ENCODE measurements at regions not wholly inside any gene's neighbourhood (a gene's known extent, or its start where the extent isn't known, plus 50 kb on each side); places are given as distances from the start of the nearest gene placed in this dataset.

DNA sequence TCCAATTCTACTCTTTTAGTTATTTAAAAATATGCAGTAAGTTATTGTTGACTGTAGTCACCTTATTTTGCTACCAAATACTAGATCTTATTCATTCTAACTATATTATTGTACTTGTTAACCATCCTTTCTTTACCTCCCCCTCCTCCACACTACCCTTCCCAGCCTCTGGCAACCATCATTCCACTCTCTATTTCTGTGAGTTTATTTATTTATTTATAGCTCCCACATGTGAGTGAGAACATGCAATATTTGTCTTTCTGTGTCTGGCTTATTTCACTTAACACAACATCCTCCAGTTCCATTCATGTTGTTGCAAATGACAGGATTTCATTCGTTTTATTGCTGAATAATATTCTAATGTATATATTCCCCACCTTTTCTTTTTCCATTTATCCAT lies 115.8 kb downstream of the TSEN15 start (continued):
- TF ChIP-seq, protein P1, sequence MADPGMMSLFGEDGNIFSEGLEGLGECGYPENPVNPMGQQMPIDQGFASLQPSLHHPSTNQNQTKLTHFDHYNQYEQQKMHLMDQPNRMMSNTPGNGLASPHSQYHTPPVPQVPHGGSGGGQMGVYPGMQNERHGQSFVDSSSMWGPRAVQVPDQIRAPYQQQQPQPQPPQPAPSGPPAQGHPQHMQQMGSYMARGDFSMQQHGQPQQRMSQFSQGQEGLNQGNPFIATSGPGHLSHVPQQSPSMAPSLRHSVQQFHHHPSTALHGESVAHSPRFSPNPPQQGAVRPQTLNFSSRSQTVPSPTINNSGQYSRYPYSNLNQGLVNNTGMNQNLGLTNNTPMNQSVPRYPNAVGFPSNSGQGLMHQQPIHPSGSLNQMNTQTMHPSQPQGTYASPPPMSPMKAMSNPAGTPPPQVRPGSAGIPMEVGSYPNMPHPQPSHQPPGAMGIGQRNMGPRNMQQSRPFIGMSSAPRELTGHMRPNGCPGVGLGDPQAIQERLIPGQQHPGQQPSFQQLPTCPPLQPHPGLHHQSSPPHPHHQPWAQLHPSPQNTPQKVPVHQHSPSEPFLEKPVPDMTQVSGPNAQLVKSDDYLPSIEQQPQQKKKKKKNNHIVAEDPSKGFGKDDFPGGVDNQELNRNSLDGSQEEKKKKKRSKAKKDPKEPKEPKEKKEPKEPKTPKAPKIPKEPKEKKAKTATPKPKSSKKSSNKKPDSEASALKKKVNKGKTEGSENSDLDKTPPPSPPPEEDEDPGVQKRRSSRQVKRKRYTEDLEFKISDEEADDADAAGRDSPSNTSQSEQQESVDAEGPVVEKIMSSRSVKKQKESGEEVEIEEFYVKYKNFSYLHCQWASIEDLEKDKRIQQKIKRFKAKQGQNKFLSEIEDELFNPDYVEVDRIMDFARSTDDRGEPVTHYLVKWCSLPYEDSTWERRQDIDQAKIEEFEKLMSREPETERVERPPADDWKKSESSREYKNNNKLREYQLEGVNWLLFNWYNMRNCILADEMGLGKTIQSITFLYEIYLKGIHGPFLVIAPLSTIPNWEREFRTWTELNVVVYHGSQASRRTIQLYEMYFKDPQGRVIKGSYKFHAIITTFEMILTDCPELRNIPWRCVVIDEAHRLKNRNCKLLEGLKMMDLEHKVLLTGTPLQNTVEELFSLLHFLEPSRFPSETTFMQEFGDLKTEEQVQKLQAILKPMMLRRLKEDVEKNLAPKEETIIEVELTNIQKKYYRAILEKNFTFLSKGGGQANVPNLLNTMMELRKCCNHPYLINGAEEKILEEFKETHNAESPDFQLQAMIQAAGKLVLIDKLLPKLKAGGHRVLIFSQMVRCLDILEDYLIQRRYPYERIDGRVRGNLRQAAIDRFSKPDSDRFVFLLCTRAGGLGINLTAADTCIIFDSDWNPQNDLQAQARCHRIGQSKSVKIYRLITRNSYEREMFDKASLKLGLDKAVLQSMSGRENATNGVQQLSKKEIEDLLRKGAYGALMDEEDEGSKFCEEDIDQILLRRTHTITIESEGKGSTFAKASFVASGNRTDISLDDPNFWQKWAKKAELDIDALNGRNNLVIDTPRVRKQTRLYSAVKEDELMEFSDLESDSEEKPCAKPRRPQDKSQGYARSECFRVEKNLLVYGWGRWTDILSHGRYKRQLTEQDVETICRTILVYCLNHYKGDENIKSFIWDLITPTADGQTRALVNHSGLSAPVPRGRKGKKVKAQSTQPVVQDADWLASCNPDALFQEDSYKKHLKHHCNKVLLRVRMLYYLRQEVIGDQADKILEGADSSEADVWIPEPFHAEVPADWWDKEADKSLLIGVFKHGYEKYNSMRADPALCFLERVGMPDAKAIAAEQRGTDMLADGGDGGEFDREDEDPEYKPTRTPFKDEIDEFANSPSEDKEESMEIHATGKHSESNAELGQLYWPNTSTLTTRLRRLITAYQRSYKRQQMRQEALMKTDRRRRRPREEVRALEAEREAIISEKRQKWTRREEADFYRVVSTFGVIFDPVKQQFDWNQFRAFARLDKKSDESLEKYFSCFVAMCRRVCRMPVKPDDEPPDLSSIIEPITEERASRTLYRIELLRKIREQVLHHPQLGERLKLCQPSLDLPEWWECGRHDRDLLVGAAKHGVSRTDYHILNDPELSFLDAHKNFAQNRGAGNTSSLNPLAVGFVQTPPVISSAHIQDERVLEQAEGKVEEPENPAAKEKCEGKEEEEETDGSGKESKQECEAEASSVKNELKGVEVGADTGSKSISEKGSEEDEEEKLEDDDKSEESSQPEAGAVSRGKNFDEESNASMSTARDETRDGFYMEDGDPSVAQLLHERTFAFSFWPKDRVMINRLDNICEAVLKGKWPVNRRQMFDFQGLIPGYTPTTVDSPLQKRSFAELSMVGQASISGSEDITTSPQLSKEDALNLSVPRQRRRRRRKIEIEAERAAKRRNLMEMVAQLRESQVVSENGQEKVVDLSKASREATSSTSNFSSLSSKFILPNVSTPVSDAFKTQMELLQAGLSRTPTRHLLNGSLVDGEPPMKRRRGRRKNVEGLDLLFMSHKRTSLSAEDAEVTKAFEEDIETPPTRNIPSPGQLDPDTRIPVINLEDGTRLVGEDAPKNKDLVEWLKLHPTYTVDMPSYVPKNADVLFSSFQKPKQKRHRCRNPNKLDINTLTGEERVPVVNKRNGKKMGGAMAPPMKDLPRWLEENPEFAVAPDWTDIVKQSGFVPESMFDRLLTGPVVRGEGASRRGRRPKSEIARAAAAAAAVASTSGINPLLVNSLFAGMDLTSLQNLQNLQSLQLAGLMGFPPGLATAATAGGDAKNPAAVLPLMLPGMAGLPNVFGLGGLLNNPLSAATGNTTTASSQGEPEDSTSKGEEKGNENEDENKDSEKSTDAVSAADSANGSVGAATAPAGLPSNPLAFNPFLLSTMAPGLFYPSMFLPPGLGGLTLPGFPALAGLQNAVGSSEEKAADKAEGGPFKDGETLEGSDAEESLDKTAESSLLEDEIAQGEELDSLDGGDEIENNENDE (IDR thresholded peaks at IDR 0.05; ENCODE audit: insufficient replicate concordance, low read length) = no peak
- TF ChIP-seq TBP (IDR thresholded peaks at IDR 0.05; ENCODE audit: low read depth, low read length) = no peak
- no peak for TF ChIP-seq ATF3 (IDR thresholded peaks at IDR 0.05; ENCODE audit: insufficient read depth, low read depth, low read length)
- TF ChIP-seq EZH2 (IDR thresholded peaks at IDR 0.05; ENCODE audit: low read depth, low read length, severe bottlenecking) = no peak
- TF ChIP-seq BRCA1 (IDR thresholded peaks at IDR 0.05; ENCODE audit: low read depth, low read length) = no peak
- TF ChIP-seq HDAC6 (IDR thresholded peaks at IDR 0.05; ENCODE audit: low read depth, low read length) = no peak
- no peak for TF ChIP-seq CTBP2 (IDR thresholded peaks at IDR 0.05; ENCODE audit: borderline replicate concordance, insufficient read depth, insufficient read length, low read length)
- no peak for TF ChIP-seq YY1 (IDR thresholded peaks at IDR 0.05; ENCODE audit: low read depth, low read length)
- TF ChIP-seq SP1 (IDR thresholded peaks at IDR 0.05; ENCODE audit: low read depth, low read length) = no peak
- no peak for TF ChIP-seq RFX5 (IDR thresholded peaks at IDR 0.05; ENCODE audit: borderline replicate concordance, low read depth, low read length)
- TF ChIP-seq KDM5A (IDR thresholded peaks at IDR 0.05; ENCODE audit: low read length) = no peak
